ENCODE measurements at regions not wholly inside any gene's neighbourhood (a gene's known extent, or its start where the extent isn't known, plus 50 kb on each side); places are given as distances from the start of the nearest gene placed in this dataset.

DNA sequence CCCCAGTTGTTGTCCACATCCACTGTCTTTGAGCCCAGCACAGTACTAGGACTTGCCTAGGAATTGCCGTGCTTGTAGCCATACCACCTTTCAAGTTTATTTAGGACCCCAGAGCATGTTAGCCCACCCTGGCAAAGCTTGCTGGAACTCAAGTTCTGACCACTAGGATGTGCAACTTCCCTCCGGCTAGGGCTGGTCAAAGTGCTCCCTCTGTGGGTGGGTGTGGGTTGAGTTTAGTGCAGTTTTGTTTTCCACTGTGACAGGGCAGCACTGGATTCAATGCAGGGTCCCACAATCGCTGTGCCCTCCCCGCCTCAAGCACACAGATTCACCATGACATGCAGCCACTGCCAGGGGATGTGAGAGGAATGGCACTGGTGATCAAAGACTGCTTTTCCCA, 96.0 kb downstream of the RASGEF1B start:
- no peak for DNase-seq (ENCODE audit: low spot score)
- TF ChIP-seq, protein P1, sequence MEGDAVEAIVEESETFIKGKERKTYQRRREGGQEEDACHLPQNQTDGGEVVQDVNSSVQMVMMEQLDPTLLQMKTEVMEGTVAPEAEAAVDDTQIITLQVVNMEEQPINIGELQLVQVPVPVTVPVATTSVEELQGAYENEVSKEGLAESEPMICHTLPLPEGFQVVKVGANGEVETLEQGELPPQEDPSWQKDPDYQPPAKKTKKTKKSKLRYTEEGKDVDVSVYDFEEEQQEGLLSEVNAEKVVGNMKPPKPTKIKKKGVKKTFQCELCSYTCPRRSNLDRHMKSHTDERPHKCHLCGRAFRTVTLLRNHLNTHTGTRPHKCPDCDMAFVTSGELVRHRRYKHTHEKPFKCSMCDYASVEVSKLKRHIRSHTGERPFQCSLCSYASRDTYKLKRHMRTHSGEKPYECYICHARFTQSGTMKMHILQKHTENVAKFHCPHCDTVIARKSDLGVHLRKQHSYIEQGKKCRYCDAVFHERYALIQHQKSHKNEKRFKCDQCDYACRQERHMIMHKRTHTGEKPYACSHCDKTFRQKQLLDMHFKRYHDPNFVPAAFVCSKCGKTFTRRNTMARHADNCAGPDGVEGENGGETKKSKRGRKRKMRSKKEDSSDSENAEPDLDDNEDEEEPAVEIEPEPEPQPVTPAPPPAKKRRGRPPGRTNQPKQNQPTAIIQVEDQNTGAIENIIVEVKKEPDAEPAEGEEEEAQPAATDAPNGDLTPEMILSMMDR (IDR thresholded peaks at IDR 0.05; ENCODE audit: extremely low read depth, missing control alignments), result no peak

DNA sequence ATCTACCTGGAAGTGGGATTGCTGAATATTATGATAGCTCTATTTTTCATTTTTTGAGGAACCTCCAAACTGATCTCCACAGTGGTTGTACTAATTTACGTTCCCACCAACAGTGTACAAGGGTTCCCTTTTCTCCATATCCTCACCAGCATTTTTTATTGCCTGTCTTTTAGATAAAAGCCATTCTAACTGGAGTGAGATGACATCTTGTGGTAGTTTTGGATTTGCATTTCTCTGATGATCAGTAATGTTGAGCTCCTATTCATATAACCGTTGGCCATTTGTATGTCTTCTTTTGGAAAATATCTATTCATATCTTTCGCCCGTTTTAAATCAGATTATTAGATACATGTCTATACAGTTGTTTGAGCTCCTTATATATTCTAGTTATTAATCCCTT, 101.8 kb downstream of the RASGEF1B start:
- TF ChIP-seq, protein P1 (IDR thresholded peaks at IDR 0.05; ENCODE audit: extremely low read depth, missing control alignments), result no peak
- no peak for DNase-seq (ENCODE audit: low spot score)

DNA sequence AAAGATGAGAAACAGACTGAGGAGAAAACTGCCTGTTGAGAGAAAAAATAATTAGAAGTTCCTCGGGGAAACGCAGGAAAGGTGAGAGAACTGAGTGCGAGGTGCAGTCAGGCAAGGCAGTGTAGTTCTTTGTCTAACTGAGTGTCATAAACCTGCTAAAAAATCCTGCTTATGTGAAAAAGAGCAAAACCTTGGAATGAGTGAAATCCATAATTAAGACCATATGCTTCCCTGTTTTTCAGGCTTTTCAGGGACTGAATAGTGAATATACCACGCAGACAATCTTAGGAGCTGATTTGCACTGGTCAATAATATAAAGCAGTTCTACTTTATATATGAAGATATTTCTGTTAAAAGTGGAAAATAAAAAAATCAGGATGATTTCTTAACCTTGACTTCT, 104.9 kb downstream of the RASGEF1B start:
- TF ChIP-seq, protein P1 (IDR thresholded peaks at IDR 0.05; ENCODE audit: extremely low read depth, missing control alignments), result no peak
- DNase-seq (ENCODE audit: low spot score), result no peak

DNA sequence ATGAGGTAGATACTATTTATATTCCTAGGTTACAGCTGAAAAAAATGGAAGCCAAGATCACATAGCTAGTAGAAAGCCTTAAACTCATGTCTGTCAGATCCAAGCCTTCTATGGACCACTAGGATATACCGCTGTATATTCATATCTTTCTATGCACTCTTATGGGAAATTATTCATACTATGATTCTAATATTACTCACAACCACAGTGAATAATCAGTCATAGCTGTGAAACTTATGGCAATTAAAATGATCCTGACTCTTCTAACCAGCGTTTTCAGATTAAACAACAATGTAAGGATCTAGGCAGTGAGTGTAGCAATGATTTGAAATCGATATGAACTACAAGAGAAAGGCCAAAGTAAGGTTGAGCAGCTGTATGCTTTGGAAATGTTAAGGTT, 111.0 kb downstream of the RASGEF1B start:
- no peak for DNase-seq (ENCODE audit: low spot score)
- TF ChIP-seq, protein P1 (IDR thresholded peaks at IDR 0.05; ENCODE audit: extremely low read depth, missing control alignments), result no peak

DNA sequence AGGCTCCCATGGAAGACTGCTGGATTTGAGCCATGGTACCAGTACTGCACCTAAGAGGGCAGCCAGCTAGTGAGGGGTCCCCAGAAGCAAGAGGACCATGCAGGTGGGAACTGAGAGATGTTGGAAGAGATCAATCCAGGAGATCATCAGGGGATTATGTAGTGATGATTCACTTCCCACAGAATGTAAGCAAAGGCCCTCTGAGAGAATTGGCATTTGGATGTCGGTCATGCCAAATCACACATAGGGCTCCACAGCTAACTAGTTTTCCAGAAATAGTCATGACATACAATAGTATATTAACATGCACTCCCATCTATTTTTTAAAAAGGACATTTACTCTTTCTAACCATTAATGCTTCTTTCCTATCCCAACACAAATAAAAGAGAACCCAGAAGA, 112.5 kb downstream of the RASGEF1B start:
- TF ChIP-seq, protein P1 (IDR thresholded peaks at IDR 0.05; ENCODE audit: extremely low read depth, missing control alignments), result no peak
- DNase-seq (ENCODE audit: low spot score), result no peak

DNA sequence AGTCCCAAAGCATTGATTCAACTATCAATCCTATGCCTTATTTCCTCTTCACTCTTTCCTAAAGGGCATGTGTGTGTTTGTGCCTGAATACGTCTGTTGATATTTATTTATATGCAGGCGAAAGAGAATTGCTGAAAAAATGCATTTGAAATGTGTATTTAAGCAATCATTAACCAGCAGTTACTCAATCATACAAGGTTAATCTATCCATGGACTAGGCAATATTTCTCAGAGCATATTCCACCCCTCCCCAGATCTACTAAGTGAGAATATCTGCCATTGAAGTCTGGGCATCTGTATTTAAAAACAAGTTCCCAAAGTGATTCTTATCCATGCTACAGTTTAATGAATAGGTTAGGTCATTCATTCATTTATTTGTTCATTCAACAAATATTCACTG, 113.6 kb downstream of the RASGEF1B start:
- DNase-seq (ENCODE audit: low spot score), result no peak

DNA sequence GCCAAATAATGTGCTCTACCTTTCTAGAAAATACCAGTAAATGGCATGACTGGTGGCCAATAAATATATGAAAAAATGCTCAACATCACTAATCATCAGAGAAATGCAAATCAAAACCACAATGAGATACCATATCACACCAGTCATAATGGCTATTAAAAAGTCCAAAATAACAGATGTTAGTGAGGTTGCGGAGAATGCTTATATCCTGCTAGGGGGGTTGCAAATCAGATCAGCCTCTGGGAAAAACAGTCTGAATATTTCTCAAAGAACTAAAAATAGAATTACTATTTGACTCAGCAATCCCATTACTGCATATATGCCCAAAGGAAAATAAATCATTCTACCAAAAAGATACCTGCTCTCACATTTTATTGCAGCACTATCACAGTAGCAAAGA, 115.1 kb downstream of the RASGEF1B start:
- no peak for DNase-seq (ENCODE audit: low spot score)
- TF ChIP-seq, protein P1 (IDR thresholded peaks at IDR 0.05; ENCODE audit: extremely low read depth, missing control alignments), result no peak

More for the DNA sequence above, 113.6 kb downstream of the RASGEF1B start:
- TF ChIP-seq, protein P1 (IDR thresholded peaks at IDR 0.05; ENCODE audit: extremely low read depth, missing control alignments), result no peak

Measured in GM20000 (cell line).